ENCODE measurements at regions not wholly inside any gene's neighbourhood (a gene's known extent, or its start where the extent isn't known, plus 50 kb on each side); places are given as distances from the start of the nearest gene placed in this dataset.

- no peak for DNase-seq
Measured at GRCh38 chr9:81156381-81156780, 533.0 kb downstream of the TLE1 start.

GRCh38 chr9:81150016-81150625 lies 539.2 kb downstream of the TLE1 start:
- DNase-seq = no peak

GRCh38 chr9:81146684-81147337 lies 542.5 kb downstream of the TLE1 start:
- DNase-seq = no peak

- DNase-seq = no peak
Measured at GRCh38 chr9:81146241-81146640, 543.1 kb downstream of the TLE1 start.

- no peak for DNase-seq
Measured at GRCh38 chr9:81145331-81145963, 543.9 kb downstream of the TLE1 start.

GRCh38 chr9:81141961-81142360 lies 547.4 kb downstream of the TLE1 start:
- no peak for DNase-seq

- DNase-seq = no peak
Measured at GRCh38 chr9:81137976-81138568, 551.3 kb downstream of the TLE1 start.

GRCh38 chr9:81132796-81133195 lies 556.6 kb downstream of the TLE1 start:
- no peak for DNase-seq

- DNase-seq = no peak
Measured at GRCh38 chr9:81132318-81132717, 557.0 kb downstream of the TLE1 start.

- DNase-seq = no peak
Measured at GRCh38 chr9:81128701-81129100, 560.6 kb downstream of the TLE1 start.

GRCh38 chr9:81125446-81126092 lies 563.8 kb downstream of the TLE1 start:
- DNase-seq = no peak

- no peak for DNase-seq
Measured at GRCh38 chr9:81123526-81123925, 565.8 kb downstream of the TLE1 start.

GRCh38 chr9:81122749-81123148 lies 566.6 kb downstream of the TLE1 start:
- no peak for DNase-seq

- DNase-seq = no peak
Measured at GRCh38 chr9:81119591-81119990, 569.8 kb downstream of the TLE1 start.

GRCh38 chr9:81118416-81118815 lies 570.9 kb downstream of the TLE1 start:
- no peak for DNase-seq

GRCh38 chr9:81116340-81117137 lies 572.8 kb downstream of the TLE1 start:
- no peak for DNase-seq

- DNase-seq = no peak
Measured at GRCh38 chr9:81113453-81114124, 575.8 kb downstream of the TLE1 start.

- no peak for DNase-seq
Measured at GRCh38 chr9:81112627-81113452, 576.5 kb downstream of the TLE1 start.

- no peak for DNase-seq
Measured at GRCh38 chr9:81108821-81109220, 580.5 kb downstream of the TLE1 start.

- DNase-seq = no peak
Measured at GRCh38 chr9:81108391-81108790, 581.0 kb downstream of the TLE1 start.

All from NCI-H2107 (cell line).